ENCODE measurements at regions not wholly inside any gene's neighbourhood (a gene's known extent, or its start where the extent isn't known, plus 50 kb on each side); places are given as distances from the start of the nearest gene placed in this dataset.

DNA sequence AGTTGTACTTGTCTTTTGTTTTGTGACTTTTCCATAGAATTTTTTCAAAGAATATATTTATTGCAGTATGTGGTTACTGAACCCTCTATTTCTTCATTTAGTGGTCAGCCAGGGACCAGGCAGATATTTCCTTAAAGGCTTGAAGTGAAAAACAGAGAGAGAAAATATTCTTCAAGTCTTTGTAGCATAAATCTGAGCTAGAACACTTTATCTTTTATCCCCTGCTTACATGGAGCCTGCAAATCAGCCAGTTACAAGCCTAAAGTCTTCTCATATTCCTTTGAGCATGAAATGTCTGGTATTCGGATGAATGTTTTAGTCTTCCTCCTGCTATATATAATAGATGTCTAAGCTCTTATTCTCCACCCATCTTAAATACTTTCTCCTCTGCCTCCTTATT, 1557.5 kb upstream of the ACVR2A start:
- no peak overlapping the region for H3K27ac Mint-ChIP-seq
- Histone ChIP-seq H3F3A (replicated peaks; ENCODE audit: low read depth) (no peaks in the 10 kb centered on the region), H4K20me1 (replicated peaks; ENCODE audit: insufficient read depth) (no peaks in the 10 kb centered on the region), H2AFZ (no peak overlapping the region), H3K9me2 (ENCODE audit: insufficient read depth) (no peaks in the 10 kb centered on the region; the same call in 1 of the 2 replicates), H3K4me2 (no peak overlapping the region), H3K4me1 (ENCODE audit: insufficient read depth) (no peaks in the 10 kb centered on the region), H3K79me2 (replicated peaks; ENCODE audit: insufficient read depth) (no peaks in the 10 kb centered on the region), H3K27ac (ENCODE audit: low read depth) (no peak overlapping the region), H3K36me3 (ENCODE audit: insufficient read depth) (no peaks in the 10 kb centered on the region), H3K4me3 (no peak overlapping the region), H3K27me3 (ENCODE audit: insufficient read depth) (no peaks in the 10 kb centered on the region)
- no peaks in the 10 kb centered on the region for H3K4me1 Mint-ChIP-seq
- no peak overlapping the region for H3K4me3 Mint-ChIP-seq
- H3K36me3 Mint-ChIP-seq (ENCODE audit: low read depth), result peaks cover 9% of the 10 kb centered on the region; the same call in 2 of the 3 replicates
- no peak for TF ChIP-seq NANOG (IDR thresholded peaks at IDR 0.05; ENCODE audit: borderline replicate concordance)
- no peak for TF ChIP-seq EZH2phosphoT487 (IDR thresholded peaks at IDR 0.05; ENCODE audit: unreplicated experiment)
- TF ChIP-seq, protein P1, sequence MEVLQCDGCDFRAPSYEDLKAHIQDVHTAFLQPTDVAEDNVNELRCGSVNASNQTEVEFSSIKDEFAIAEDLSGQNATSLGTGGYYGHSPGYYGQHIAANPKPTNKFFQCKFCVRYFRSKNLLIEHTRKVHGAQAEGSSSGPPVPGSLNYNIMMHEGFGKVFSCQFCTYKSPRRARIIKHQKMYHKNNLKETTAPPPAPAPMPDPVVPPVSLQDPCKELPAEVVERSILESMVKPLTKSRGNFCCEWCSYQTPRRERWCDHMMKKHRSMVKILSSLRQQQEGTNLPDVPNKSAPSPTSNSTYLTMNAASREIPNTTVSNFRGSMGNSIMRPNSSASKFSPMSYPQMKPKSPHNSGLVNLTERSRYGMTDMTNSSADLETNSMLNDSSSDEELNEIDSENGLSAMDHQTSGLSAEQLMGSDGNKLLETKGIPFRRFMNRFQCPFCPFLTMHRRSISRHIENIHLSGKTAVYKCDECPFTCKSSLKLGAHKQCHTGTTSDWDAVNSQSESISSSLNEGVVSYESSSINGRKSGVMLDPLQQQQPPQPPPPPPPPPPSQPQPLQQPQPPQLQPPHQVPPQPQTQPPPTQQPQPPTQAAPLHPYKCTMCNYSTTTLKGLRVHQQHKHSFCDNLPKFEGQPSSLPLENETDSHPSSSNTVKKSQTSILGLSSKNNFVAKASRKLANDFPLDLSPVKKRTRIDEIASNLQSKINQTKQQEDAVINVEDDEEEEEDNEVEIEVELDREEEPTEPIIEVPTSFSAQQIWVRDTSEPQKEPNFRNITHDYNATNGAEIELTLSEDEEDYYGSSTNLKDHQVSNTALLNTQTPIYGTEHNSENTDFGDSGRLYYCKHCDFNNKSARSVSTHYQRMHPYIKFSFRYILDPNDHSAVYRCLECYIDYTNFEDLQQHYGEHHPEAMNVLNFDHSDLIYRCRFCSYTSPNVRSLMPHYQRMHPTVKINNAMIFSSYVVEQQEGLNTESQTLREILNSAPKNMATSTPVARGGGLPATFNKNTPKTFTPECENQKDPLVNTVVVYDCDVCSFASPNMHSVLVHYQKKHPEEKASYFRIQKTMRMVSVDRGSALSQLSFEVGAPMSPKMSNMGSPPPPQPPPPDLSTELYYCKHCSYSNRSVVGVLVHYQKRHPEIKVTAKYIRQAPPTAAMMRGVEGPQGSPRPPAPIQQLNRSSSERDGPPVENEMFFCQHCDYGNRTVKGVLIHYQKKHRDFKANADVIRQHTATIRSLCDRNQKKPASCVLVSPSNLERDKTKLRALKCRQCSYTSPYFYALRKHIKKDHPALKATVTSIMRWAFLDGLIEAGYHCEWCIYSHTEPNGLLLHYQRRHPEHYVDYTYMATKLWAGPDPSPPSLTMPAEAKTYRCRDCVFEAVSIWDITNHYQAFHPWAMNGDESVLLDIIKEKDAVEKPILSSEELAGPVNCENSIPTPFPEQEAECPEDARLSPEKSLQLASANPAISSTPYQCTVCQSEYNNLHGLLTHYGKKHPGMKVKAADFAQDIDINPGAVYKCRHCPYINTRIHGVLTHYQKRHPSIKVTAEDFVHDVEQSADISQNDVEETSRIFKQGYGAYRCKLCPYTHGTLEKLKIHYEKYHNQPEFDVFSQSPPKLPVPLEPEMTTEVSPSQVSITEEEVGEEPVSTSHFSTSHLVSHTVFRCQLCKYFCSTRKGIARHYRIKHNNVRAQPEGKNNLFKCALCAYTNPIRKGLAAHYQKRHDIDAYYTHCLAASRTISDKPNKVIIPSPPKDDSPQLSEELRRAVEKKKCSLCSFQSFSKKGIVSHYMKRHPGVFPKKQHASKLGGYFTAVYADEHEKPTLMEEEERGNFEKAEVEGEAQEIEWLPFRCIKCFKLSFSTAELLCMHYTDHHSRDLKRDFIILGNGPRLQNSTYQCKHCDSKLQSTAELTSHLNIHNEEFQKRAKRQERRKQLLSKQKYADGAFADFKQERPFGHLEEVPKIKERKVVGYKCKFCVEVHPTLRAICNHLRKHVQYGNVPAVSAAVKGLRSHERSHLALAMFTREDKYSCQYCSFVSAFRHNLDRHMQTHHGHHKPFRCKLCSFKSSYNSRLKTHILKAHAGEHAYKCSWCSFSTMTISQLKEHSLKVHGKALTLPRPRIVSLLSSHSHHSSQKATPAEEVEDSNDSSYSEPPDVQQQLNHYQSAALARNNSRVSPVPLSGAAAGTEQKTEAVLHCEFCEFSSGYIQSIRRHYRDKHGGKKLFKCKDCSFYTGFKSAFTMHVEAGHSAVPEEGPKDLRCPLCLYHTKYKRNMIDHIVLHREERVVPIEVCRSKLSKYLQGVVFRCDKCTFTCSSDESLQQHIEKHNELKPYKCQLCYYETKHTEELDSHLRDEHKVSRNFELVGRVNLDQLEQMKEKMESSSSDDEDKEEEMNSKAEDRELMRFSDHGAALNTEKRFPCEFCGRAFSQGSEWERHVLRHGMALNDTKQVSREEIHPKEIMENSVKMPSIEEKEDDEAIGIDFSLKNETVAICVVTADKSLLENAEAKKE (CRISPR knock-in tag; IDR thresholded peaks at IDR 0.05), result no peak
- TF ChIP-seq ZNF114 (CRISPR knock-in tag; IDR thresholded peaks at IDR 0.05), result no peak
- TF ChIP-seq, protein P2, sequence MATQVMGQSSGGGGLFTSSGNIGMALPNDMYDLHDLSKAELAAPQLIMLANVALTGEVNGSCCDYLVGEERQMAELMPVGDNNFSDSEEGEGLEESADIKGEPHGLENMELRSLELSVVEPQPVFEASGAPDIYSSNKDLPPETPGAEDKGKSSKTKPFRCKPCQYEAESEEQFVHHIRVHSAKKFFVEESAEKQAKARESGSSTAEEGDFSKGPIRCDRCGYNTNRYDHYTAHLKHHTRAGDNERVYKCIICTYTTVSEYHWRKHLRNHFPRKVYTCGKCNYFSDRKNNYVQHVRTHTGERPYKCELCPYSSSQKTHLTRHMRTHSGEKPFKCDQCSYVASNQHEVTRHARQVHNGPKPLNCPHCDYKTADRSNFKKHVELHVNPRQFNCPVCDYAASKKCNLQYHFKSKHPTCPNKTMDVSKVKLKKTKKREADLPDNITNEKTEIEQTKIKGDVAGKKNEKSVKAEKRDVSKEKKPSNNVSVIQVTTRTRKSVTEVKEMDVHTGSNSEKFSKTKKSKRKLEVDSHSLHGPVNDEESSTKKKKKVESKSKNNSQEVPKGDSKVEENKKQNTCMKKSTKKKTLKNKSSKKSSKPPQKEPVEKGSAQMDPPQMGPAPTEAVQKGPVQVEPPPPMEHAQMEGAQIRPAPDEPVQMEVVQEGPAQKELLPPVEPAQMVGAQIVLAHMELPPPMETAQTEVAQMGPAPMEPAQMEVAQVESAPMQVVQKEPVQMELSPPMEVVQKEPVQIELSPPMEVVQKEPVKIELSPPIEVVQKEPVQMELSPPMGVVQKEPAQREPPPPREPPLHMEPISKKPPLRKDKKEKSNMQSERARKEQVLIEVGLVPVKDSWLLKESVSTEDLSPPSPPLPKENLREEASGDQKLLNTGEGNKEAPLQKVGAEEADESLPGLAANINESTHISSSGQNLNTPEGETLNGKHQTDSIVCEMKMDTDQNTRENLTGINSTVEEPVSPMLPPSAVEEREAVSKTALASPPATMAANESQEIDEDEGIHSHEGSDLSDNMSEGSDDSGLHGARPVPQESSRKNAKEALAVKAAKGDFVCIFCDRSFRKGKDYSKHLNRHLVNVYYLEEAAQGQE (IDR thresholded peaks at IDR 0.05; ENCODE audit: unreplicated experiment), result no peak
- TF ChIP-seq ZNF331 (CRISPR knock-in tag; IDR thresholded peaks at IDR 0.05; ENCODE audit: low read depth), result no peak
- no peak for TF ChIP-seq STAT1 (IDR thresholded peaks at IDR 0.05; ENCODE audit: unreplicated experiment)
- no peak for TF ChIP-seq JUNB (IDR thresholded peaks at IDR 0.05; ENCODE audit: unreplicated experiment)
- TF ChIP-seq, protein P3, sequence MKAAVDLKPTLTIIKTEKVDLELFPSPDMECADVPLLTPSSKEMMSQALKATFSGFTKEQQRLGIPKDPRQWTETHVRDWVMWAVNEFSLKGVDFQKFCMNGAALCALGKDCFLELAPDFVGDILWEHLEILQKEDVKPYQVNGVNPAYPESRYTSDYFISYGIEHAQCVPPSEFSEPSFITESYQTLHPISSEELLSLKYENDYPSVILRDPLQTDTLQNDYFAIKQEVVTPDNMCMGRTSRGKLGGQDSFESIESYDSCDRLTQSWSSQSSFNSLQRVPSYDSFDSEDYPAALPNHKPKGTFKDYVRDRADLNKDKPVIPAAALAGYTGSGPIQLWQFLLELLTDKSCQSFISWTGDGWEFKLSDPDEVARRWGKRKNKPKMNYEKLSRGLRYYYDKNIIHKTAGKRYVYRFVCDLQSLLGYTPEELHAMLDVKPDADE (IDR thresholded peaks at IDR 0.05), result no peak
- TF ChIP-seq POLR2AphosphoS5 (IDR thresholded peaks at IDR 0.05; ENCODE audit: low read depth), result no peak
- TF ChIP-seq, protein P4, sequence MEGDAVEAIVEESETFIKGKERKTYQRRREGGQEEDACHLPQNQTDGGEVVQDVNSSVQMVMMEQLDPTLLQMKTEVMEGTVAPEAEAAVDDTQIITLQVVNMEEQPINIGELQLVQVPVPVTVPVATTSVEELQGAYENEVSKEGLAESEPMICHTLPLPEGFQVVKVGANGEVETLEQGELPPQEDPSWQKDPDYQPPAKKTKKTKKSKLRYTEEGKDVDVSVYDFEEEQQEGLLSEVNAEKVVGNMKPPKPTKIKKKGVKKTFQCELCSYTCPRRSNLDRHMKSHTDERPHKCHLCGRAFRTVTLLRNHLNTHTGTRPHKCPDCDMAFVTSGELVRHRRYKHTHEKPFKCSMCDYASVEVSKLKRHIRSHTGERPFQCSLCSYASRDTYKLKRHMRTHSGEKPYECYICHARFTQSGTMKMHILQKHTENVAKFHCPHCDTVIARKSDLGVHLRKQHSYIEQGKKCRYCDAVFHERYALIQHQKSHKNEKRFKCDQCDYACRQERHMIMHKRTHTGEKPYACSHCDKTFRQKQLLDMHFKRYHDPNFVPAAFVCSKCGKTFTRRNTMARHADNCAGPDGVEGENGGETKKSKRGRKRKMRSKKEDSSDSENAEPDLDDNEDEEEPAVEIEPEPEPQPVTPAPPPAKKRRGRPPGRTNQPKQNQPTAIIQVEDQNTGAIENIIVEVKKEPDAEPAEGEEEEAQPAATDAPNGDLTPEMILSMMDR (conservative IDR thresholded peaks at IDR 0.05; ENCODE audit: low read depth in 2 of 2), result no peak
- TF ChIP-seq CREB1 (CRISPR knock-in tag; IDR thresholded peaks at IDR 0.05; ENCODE audit: low read depth), result no peak
- TF ChIP-seq EZH2 (IDR thresholded peaks at IDR 0.05; ENCODE audit: low read depth, unreplicated experiment), result no peak
- ATAC-seq, result no peak
- peaks cover 12% of the 10 kb centered on the region; the same call in 2 of the 3 replicates for H3K9me3 Mint-ChIP-seq
- H3K27me3 Mint-ChIP-seq (ENCODE audit: insufficient read depth, low read depth, poor library complexity), result no peaks in the 10 kb centered on the region
- DNase-seq (ENCODE audit: low spot score), result no peak

Measured in GM23338 (cell line).